ENCODE measurements at regions not wholly inside any gene's neighbourhood (a gene's known extent, or its start where the extent isn't known, plus 50 kb on each side); places are given as distances from the start of the nearest gene placed in this dataset.

- DNase-seq, result no peak
Observed at GRCh38 chr5:175765858-175766257, 105.5 kb upstream of the CPLX2 start.

- no peak for DNase-seq
Observed at GRCh38 chr5:175766963-175767362, 104.4 kb upstream of the CPLX2 start.

GRCh38 chr5:175772747-175773533, 98.4 kb upstream of the CPLX2 start:
- DNase-seq, result peak; percentile 20

GRCh38 chr5:175773534-175774070, 97.8 kb upstream of the CPLX2 start:
- DNase-seq, result no peak

- DNase-seq, result no peak
Observed at GRCh38 chr5:175775416-175775815, 96.0 kb upstream of the CPLX2 start.

- DNase-seq, result no peak
Observed at GRCh38 chr5:175778951-175779503, 92.4 kb upstream of the CPLX2 start.

- DNase-seq, result no peak
Observed at GRCh38 chr5:175783739-175784138, 87.6 kb upstream of the CPLX2 start.

GRCh38 chr5:175784230-175784629, 87.1 kb upstream of the CPLX2 start:
- no peak for DNase-seq

GRCh38 chr5:175785681-175786080, 85.7 kb upstream of the CPLX2 start:
- DNase-seq, result no peak

- no peak for DNase-seq
Observed at GRCh38 chr5:175788155-175788787, 83.1 kb upstream of the CPLX2 start.

GRCh38 chr5:175789670-175790069, 81.7 kb upstream of the CPLX2 start:
- DNase-seq, result no peak

GRCh38 chr5:175790796-175791195, 80.6 kb upstream of the CPLX2 start:
- DNase-seq, result no peak

- no peak for DNase-seq
Observed at GRCh38 chr5:175795959-175796358, 75.4 kb upstream of the CPLX2 start.

GRCh38 chr5:175796536-175797499, 74.6 kb upstream of the CPLX2 start:
- DNase-seq, result peak; percentile 24

GRCh38 chr5:175797521-175798038, 73.8 kb upstream of the CPLX2 start:
- DNase-seq, result peak; percentile 67

- DNase-seq, result no peak
Observed at GRCh38 chr5:175798626-175799025, 72.8 kb upstream of the CPLX2 start.

- no peak for DNase-seq
Observed at GRCh38 chr5:175800656-175801081, 70.7 kb upstream of the CPLX2 start.

- no peak for DNase-seq
Observed at GRCh38 chr5:175802361-175802760, 69.0 kb upstream of the CPLX2 start.

- no peak for DNase-seq
Observed at GRCh38 chr5:175803254-175803653, 68.1 kb upstream of the CPLX2 start.

GRCh38 chr5:175803736-175804454, 67.5 kb upstream of the CPLX2 start:
- DNase-seq, result no peak

- no peak for DNase-seq
Observed at GRCh38 chr5:175805256-175806011, 65.9 kb upstream of the CPLX2 start.
